ENCODE measurements at regions not wholly inside any gene's neighbourhood (a gene's known extent, or its start where the extent isn't known, plus 50 kb on each side); places are given as distances from the start of the nearest gene placed in this dataset.

- no peak for TF ChIP-seq CTCF (IDR thresholded peaks at IDR 0.05)
- no peak for TF ChIP-seq RAD21 (conservative IDR thresholded peaks at IDR 0.05 in 1 of 2, IDR thresholded peaks at IDR 0.05 in 1 of 2)
- no peak for TF ChIP-seq REST (IDR thresholded peaks at IDR 0.05)
- no peak for TF ChIP-seq CHD4 (IDR thresholded peaks at IDR 0.05; ENCODE audit: borderline replicate concordance)
- TF ChIP-seq EP300 (IDR thresholded peaks at IDR 0.05), result no peak
- no peak for TF ChIP-seq PBX3 (IDR thresholded peaks at IDR 0.05)
- TF ChIP-seq MAZ (IDR thresholded peaks at IDR 0.05; ENCODE audit: borderline replicate concordance, low read depth, low read length), result no peak
- TF ChIP-seq BHLHE40 (IDR thresholded peaks at IDR 0.05; ENCODE audit: low read depth, low read length), result no peak
- no peak for TF ChIP-seq PHF8 (IDR thresholded peaks at IDR 0.05; ENCODE audit: borderline replicate concordance, low read depth)
- TF ChIP-seq NPAS2 (CRISPR knock-in tag; IDR thresholded peaks at IDR 0.05; ENCODE audit: borderline replicate concordance), result no peak
- no peak for TF ChIP-seq MYC (IDR thresholded peaks at IDR 0.05; ENCODE audit: borderline replicate concordance, low read length)
- no peak for TF ChIP-seq CEBPB (IDR thresholded peaks at IDR 0.05)
Observed at GRCh38 chr19:31701146-31701545, 351.9 kb upstream of the TSHZ3 start.

Data from A549 (cell line).